ACC112 (cell line): ENCODE measurements at regions not wholly inside any gene's neighbourhood (a gene's known extent, or its start where the extent isn't known, plus 50 kb on each side); places are given as distances from the start of the nearest gene placed in this dataset.
"Not testable (repeated sequence)": the region's sequence is repeated elsewhere in the genome, so short reads cannot be mapped to it uniquely, and the experiment has no call there.

Experiments used
- H2AFZ ChIP-seq: fragments of 200-600 bp; sonication (generic); one replicate; pipeline ENCODE4 v1.6.0; 2017; ENCODE audit warnings: antibody characterized with exemption, low read length; ENCODE audit not compliant: unreplicated experiment
- H3K27ac ChIP-seq: fragments of 200-600 bp; sonication (generic); 2 replicates; pipeline ENCODE4 v1.5.1; 2014; ENCODE audit warnings: low read depth, mild to moderate bottlenecking, antibody characterized with exemption, low read length, moderate library complexity
- H3K27me3 ChIP-seq: fragments of 200-600 bp; sonication (generic); 2 replicates; pipeline ENCODE4 v1.6.1; 2014; ENCODE audit warnings: mild to moderate bottlenecking, antibody characterized with exemption, low read length, moderate library complexity, mixed read lengths; ENCODE audit not compliant: insufficient read depth
- H3K36me3 ChIP-seq: fragments of 200-600 bp; sonication (generic); 2 replicates; pipeline ENCODE4 v1.6.1; 2016; ENCODE audit warnings: mild to moderate bottlenecking, antibody characterized with exemption, low read length, moderate library complexity, mixed read lengths; ENCODE audit not compliant: insufficient read depth
- H3K4me1 ChIP-seq: fragments of 200-600 bp; sonication (generic); one replicate; pipeline ENCODE4 v1.6.1; 2016; ENCODE audit warnings: low read length, mixed read lengths; ENCODE audit not compliant: insufficient read depth, unreplicated experiment, control insufficient read depth
- H3K4me3 ChIP-seq: fragments of 200-600 bp; sonication (generic); 2 replicates; pipeline ENCODE4 v1.5.1; 2014; ENCODE audit warnings: mild to moderate bottlenecking, low read depth, low read length
- H3K79me2 ChIP-seq: fragments of 200-600 bp; sonication (generic); one replicate; pipeline ENCODE4 v1.6.0; 2016; ENCODE audit warnings: low read length; ENCODE audit not compliant: control insufficient read depth, unreplicated experiment, insufficient read depth

- H3K27me3 ChIP-seq = no peaks in the 10 kb centered on the region
- no peaks in the 10 kb centered on the region for H3K36me3 ChIP-seq
- no peak overlapping the region for H3K27ac ChIP-seq
- H3K4me1 ChIP-seq = no peaks in the 10 kb centered on the region
- no peaks in the 10 kb centered on the region for H3K79me2 ChIP-seq
- H3K4me3 ChIP-seq = no peak overlapping the region
- H2AFZ ChIP-seq = no peak overlapping the region
Observed at GRCh38 chr4:58048491-58048890, 938.3 kb upstream of the IGFBP7 start.

DNA sequence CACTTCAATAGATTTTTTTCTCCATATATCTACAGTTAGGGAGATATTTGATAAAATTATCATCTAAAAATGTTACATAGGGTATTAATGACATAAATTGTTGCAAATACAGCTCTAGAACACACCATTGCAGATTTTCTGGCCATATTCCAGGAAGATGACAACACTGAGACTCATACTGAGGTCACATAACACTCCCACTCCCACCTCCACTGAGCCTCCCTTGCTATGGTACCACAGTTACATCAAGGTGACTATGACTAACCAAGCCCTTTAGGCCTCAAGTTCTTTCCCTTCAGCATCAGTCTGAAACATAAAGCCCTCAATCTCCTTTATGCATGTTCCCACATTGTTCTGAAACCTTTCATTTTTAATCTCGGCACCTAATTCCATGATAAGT lies 932.0 kb upstream of the IGFBP7 start:
- Histone ChIP-seq H3K36me3 (no peaks in the 10 kb centered on the region), H3K27ac (no peak overlapping the region), H3K4me3 (no peak overlapping the region), H2AFZ (no peak overlapping the region), H3K4me1 (no peaks in the 10 kb centered on the region), H3K27me3 (no peaks in the 10 kb centered on the region), H3K79me2 (no peaks in the 10 kb centered on the region)

DNA sequence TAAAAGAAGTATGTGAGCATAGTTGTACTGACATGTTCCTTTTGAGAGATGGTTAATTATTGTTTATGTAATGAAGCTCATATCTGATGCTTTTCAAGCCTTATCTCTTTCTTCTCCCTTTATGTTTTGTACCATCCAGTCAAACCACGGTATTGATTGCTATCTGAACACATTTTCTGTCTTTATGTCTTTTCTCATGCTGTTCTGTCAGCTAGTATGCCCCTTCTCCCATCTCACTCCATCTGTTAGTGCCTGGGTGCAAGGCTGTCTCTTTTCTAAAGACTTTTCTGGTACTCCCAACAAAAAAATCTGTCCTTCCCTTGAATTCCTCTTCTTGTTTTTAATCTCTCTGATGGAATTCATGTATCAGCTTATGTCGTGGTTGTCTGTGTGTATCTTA lies 883.8 kb upstream of the IGFBP7 start:
- no peak overlapping the region for H3K4me3 ChIP-seq
- no peaks in the 10 kb centered on the region for H3K4me1 ChIP-seq
- H2AFZ ChIP-seq = no peak overlapping the region
- no peak overlapping the region for H3K27ac ChIP-seq
- no peaks in the 10 kb centered on the region for H3K79me2 ChIP-seq
- no peaks in the 10 kb centered on the region for H3K27me3 ChIP-seq
- H3K36me3 ChIP-seq = no peaks in the 10 kb centered on the region

GRCh38 chr4:57989430-57989829 lies 879.2 kb upstream of the IGFBP7 start:
- no peaks in the 10 kb centered on the region for H3K4me1 ChIP-seq
- H3K79me2 ChIP-seq = no peaks in the 10 kb centered on the region
- no peaks in the 10 kb centered on the region for H3K36me3 ChIP-seq
- no peak overlapping the region for H2AFZ ChIP-seq
- H3K27ac ChIP-seq = no peak overlapping the region
- no peaks in the 10 kb centered on the region for H3K27me3 ChIP-seq
- H3K4me3 ChIP-seq = no peak overlapping the region

DNA sequence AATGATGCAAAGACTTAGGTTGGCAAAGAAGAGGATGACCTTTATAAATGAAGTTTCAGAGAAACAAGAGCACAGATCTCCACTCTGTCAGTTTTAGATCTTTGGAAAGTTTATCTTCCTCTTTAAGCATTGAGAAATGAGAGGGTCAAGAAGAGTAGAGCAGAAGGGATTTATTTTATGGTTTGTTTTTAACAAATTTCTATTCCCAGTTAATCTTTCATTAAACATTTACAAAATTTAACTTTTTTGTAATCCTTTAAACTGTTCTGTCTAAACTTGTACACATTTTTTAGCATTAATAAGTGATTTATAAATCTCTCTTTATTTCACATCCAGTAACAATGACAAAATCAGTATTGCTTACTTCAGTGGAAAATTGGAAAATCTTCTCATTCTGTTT lies 875.0 kb upstream of the IGFBP7 start:
- no peaks in the 10 kb centered on the region for H3K79me2 ChIP-seq
- H3K27ac ChIP-seq = no peak overlapping the region
- H3K36me3 ChIP-seq = no peaks in the 10 kb centered on the region
- no peaks in the 10 kb centered on the region for H3K27me3 ChIP-seq
- H2AFZ ChIP-seq = no peak overlapping the region
- no peak overlapping the region for H3K4me3 ChIP-seq
- no peaks in the 10 kb centered on the region for H3K4me1 ChIP-seq

DNA sequence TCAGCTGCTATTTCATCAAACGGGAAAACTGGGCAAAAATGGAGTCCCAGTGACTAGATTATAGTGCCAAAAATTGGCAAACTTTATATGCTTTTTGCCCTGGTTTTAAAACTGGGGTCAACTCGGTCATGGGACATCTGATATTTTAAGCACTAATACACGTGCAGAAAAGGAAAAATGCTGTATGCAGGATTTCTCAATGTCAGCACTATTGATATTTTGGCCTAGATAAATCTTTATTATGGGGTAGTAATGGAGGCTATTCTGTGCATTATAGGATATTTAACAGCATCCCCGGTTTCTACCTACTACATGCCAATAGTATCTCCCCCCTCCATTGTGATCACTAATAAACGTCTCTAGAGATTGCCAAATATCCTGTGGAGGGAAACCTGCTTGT lies 870.9 kb upstream of the IGFBP7 start:
- Histone ChIP-seq H3K4me3 (no peak overlapping the region), H3K27me3 (no peaks in the 10 kb centered on the region), H3K27ac (no peak overlapping the region), H3K79me2 (no peaks in the 10 kb centered on the region), H3K4me1 (no peaks in the 10 kb centered on the region), H2AFZ (no peak overlapping the region), H3K36me3 (no peaks in the 10 kb centered on the region)

GRCh38 chr4:57974821-57975220 lies 864.6 kb upstream of the IGFBP7 start:
- no peak overlapping the region for H3K4me3 ChIP-seq
- H3K79me2 ChIP-seq = no peaks in the 10 kb centered on the region
- no peak overlapping the region for H3K27ac ChIP-seq
- no peaks in the 10 kb centered on the region for H3K4me1 ChIP-seq
- H2AFZ ChIP-seq = no peak overlapping the region
- H3K27me3 ChIP-seq = no peaks in the 10 kb centered on the region
- H3K36me3 ChIP-seq = no peaks in the 10 kb centered on the region

- H3K27me3 ChIP-seq = no peaks in the 10 kb centered on the region
- no peak overlapping the region for H3K4me3 ChIP-seq
- no peak overlapping the region for H3K27ac ChIP-seq
- H3K79me2 ChIP-seq = no peaks in the 10 kb centered on the region
- no peak overlapping the region for H2AFZ ChIP-seq
- H3K4me1 ChIP-seq = no peaks in the 10 kb centered on the region
- H3K36me3 ChIP-seq = no peaks in the 10 kb centered on the region
Observed at GRCh38 chr4:57973819-57974218, 863.6 kb upstream of the IGFBP7 start.

DNA sequence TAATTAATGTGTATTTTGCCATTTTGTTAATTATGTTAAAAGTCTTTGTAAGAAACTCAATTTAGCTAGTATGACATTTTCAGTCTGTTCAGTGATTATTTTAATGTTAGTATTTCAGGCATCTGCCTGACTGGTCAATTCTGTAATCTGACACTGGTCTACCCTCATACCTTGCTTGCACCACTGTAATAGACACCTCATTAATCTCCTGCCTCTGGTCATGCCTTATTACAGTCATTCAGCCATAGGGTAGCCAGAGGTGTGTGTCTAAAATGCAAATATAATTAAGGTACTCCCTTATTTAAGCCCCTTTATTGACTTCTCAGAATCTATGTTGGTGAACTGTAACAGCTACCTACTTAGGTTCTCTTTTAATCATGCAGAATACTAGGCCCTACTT lies 861.1 kb upstream of the IGFBP7 start:
- Histone ChIP-seq H3K27me3 (no peaks in the 10 kb centered on the region), H3K79me2 (no peaks in the 10 kb centered on the region), H3K4me3 (no peak overlapping the region)

GRCh38 chr4:57966987-57967760 lies 857.0 kb upstream of the IGFBP7 start:
- H2AFZ ChIP-seq = no peak overlapping the region
- no peaks in the 10 kb centered on the region for H3K4me1 ChIP-seq
- no peaks in the 10 kb centered on the region for H3K79me2 ChIP-seq
- H3K27ac ChIP-seq = no peak overlapping the region
- no peaks in the 10 kb centered on the region for H3K36me3 ChIP-seq
- no peak overlapping the region for H3K4me3 ChIP-seq
- no peaks in the 10 kb centered on the region for H3K27me3 ChIP-seq

More for the DNA sequence above, 861.1 kb upstream of the IGFBP7 start:
- Histone ChIP-seq H3K27ac (no peak overlapping the region), H3K4me1 (no peaks in the 10 kb centered on the region), H2AFZ (no peak overlapping the region), H3K36me3 (no peaks in the 10 kb centered on the region)

DNA sequence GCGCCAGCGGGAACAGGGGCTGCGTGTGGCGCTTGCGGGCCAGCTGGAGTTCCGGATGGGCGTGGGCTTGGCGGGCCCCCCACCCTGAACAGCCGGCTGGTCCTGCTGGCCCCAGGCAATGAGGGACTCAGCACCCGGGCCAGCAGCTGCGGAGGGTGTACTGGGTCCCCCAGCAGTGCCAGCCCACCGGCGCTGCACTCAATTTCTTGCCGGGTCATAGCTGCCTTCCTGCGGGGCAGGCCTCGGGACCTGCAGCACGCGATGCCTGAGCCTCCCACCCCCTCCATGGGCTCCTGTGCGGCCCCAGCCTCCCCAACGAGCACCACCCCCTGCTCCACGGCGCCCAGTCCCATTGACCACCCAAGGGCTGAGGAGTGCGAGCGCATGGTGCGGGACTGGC lies 855.2 kb upstream of the IGFBP7 start:
- not testable (repeated sequence) for H3K27me3 ChIP-seq, H3K4me1 ChIP-seq, H2AFZ ChIP-seq, H3K4me3 ChIP-seq, H3K79me2 ChIP-seq, H3K27ac ChIP-seq, H3K36me3 ChIP-seq
